ENCODE measurements at regions not wholly inside any gene's neighbourhood (a gene's known extent, or its start where the extent isn't known, plus 50 kb on each side); places are given as distances from the start of the nearest gene placed in this dataset.
"Not testable (repeated sequence)": the region's sequence is repeated elsewhere in the genome, so short reads cannot be mapped to it uniquely, and the experiment has no call there.

DNA sequence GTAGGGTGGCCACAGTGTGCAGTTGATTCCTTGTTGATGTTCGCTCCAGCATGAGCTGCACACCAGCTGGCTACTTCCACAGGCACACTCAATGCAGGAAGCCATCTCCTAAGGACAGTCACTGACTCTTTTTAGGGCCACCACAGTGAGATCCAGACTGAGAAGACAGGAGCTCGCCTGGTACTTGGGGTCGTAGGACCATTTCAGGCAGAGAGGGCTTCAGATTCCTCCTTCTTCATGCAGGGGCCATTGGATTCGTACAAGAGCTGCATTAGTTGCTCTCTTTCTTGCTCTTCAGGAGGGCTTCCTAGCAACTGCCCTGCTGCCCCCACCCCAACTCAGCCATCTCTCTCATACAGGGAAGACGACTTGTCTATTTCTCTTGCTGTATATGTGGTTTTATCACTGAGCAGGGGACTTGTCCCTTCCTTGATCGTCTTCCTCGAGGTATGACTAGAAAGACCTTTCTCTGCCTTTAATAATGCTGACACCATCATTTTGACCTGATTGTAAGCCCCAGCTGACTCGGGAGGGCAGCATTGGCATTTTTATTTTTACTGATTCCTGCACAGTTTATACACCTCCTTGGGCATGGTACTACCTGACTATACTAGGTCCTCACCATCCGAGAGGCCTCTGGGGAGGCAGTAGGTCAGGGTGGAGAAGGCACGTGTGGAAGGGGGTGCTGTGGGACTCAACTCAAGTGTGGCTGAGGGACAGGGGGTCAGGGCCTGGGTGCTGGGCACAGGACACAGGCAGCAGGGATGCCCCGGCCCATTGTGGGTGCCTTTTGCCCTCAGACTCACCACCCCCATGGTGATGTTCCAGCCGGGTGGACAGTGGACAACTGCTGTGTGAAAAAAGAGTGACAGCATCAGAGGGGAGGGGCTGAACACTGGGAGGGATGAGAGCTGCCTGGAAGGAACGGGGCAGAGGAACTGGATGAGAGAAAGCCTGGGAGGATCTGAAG, 136.7 kb upstream of the ZNF746 start:
- no peak for DNase-seq (ENCODE audit: low read depth)

DNA sequence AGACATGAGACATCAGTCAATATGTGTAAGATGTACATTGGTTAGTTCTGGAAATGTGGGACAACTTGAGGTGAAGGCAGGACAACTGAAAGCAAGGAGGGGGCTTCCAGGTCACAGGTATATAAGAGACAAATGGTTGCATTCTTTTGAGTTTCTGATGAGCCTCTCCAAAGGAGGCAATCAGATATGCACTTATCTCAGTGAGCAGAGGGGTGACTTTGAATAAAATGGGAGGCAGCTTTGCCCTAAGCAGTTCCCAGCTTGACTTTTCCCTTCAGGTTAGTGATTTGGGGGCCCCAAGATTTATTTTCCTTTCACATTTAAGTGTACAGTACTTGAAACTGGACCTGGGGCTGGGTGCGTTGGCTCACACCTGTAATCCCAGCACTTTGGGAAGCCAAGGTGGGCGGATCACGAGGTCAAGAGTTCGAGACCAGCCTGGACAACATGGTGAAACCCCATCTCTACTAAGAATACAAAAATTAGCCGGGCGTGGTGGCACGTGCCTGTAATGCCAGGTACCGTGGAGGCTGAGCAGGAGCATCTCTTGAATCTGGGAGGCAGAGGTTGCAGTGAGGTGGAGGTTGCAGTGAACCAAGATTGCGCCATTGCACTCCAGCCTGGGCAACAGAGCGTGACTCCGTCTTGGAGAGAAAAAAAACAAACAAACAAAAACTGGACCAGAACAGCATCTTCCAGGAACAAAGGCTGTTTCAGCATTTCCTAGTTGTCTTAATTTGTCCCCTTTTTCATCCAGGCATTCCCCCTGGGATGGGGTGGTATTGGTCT, 130.9 kb upstream of the ZNF746 start:
- DNase-seq (ENCODE audit: low read depth): not testable (repeated sequence)

DNA sequence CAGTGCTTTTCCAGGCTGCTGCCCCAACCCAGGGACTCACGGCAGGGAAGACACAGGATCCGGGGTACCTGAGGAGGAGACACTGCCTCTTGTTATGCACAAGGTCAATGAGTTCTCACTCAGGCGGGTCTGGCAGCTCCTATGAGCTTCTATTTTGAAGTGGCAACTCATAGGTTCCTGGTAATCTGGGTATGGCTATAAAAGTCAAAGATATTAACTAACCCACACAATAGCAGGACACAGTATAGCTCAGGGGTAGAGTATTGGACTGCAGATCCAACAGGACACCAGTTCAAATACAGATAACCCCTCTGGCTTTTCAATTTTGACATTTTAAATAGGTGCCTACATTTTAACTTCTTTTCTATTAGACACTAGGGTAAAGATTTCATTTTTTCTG, 130.3 kb upstream of the ZNF746 start:
- no peak for DNase-seq (ENCODE audit: low read depth)

DNA sequence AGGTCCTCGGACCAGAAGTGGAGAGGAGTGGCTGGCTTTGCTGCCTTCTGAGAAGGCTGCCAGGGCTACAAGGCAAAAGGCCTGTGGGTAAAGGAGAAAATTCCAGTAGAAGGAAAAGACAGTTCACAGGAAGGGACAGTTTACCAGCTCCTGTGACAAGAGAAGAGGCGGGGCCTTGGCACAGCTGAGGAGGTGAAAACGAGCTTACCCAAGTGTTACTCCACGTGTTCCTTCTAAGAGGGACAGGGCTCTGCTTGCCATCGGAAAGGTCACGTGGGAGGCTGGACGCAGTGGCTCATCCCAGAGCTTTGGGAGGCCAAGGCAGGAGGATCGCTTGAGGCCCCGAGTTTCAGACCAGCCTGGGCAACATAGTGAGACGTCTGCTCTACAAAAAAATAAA, 129.4 kb upstream of the ZNF746 start:
- no peak for DNase-seq (ENCODE audit: low read depth)

DNA sequence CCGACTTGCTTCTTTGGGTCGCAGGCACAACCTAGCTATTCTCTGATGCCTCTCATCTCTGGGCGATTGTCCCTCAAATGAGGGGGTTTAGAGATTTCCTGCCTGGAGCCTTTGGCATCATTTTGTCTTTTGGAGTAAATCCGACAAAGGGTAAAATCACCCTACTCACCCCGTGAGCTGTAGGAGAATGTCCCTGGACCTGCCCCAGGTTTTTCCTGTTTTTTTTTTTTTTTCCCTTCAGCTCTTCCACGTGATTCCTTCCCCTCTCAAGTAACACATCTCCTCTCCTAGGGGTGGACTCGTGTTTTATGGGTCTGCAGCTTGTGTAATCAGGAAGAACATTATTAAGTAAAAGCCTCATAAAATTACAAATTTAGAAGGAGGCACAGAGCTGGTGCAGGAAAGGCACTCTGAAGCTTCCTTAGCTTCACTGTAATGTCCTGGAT, 128.4 kb upstream of the ZNF746 start:
- DNase-seq (ENCODE audit: low read depth): no peak

DNA sequence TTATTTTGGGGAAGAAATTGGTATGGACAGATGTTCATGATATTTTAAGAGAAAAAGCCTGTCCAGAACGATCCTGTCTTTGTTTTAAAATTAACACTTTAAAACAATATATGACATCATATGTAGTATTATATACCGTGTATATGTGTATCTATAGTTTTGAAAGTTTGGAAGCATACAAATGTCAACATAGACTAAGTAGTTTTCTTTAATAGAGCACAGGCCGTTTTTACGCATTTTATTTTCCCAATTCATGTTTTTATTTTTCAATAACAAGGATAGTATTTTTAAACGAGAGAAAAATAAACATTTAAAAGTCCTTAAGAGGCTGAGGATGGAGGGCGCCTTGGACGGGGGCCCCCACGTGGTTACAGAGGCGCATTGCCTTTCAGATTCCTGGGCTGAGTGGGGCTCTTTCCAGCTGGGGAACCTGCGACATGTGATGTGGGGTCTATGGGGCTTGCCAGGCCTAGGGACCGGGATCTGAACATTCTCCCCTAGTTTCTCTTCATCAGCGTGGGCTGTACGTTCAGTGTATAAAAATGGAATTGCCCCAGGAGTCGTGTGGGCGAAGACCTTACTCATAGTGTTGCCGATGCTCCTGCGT, 127.8 kb upstream of the ZNF746 start:
- peak; percentile 37 for DNase-seq (ENCODE audit: low read depth)

DNA sequence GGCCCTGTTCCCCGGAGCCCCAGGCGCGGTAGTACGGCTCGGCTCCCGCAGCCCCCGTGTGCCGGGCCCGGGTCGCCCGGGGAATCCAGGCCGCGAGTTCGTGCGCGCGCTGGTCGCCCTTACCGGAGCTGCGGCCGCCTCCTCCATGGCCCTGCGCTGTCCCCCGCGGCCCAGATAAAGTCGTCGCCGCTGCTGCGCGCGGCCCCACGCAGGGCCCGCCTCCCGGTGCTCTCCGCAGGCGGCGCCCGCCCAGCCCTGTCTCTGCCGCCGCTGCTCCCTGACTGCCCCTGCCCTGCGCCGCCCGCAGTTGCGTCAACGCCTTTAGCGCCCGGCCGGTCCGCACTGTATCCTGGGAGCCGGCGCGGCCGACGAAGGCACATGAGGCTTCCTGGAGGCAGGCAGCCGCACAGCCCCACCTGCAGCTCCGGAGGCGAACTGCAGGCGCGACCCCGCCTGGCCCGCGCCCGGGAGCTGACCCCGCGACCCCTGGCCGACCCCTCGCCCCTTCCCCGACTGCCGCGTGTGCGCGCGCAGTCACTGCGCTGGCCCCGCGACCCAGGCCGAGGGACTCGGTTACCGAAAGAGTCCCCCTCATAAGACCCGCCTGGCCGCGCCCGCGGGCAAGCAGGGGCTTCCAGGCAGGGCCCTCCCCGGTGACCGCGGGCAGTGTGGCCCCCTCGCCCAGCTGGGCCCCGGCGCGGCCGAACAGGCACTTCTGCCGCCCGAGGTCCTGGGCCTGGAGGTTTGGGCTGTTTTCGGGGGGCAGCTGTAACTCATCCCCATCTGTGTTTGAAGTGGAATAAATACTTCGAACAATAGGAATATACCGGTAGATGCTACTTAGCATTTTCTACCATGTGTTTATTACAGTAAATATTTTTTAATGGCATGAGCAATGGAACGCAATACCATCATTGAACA, 127.1 kb upstream of the ZNF746 start:
- peak; percentile 79 for DNase-seq (ENCODE audit: low read depth)

DNA sequence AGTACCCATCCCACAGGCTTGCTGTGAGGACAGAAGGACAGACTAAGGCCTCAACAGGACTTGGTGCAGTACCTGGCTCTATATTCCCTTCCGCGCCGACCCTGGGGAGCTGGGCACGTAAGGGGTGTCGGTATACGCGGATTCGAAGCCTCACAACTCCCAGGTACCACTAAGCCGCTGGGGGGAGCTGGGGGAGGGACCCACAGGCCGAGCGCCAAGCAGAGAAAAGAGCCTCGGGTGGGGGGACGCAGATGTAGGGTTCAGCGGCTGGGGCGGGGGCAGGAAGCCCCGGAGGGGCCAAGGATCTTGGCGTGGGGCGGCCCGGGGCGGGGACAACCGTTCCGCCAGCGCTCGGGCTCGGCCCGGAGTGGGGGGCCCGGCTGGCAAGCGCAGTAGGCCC, 126.4 kb upstream of the ZNF746 start:
- DNase-seq (ENCODE audit: low read depth): no peak

DNA sequence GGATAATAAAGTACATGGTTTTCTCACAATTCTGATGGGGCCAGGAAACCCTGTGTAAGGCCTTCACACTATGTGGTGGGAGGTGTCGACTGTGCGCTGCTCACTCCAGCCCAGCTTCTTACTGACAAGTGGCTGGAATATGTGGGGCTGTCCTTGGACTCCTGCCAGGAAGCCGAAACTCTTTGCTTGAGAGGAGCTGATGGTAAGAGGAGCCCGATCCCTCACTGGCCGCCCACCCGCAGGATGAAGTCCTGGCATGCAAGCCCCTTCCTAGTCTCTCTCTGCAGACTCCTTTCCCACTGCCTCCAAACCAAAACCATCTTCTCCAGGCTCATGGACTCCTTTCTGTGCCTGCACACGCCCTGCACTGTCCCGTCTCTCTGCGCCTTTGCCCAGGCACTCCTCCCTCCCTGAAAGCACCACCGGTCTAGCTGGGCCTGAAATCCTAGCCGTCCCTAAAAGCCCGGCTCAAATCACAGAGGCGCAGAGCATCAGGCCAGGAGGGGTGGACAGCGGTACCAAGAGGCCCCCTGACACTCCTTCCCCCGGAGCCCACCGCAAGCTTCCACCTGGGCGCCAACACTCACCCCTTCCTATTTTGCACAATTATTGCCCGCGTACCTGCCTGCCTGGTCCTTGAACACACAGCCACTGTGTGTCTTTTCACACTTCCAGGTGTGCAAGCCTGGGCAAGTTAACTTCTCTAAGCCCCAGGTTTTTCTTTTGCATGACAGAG, 125.8 kb upstream of the ZNF746 start:
- DNase-seq (ENCODE audit: low read depth): not testable (repeated sequence)

DNA sequence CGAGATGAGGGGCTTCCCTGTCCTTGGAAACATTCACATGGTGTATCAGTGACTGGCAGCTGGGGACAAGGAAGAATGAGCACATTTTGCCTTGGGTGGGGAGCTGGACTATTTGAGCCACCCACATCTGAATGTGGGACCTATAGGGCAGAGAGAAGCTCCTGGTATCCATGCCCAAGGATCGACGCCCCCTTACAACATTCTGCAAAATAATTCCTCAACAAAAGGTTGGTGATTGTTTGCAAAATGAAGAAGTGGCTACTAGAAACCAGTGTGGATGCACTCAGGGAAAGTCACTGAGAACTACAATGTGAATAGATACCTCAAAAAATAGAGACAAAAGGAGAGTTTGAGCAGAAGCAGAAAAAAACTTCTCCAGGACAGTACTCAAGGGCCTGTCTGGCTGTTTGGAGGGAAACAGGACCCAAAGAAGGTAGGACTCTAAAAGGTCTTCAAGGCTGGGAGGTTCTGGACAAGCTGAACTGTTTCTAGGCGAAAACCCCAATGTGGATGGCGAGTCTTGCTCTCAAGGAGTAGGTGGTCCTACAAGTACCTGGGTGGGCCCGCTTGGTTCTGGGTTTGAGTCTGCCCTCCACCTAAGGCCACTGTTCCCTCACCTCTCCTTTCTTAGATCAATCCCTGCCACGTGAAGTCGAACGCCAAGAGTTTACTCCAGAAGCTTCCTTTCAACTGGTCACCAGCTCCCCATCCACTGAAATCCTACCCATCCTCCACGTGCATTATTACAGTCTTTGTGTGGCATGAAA, 125.0 kb upstream of the ZNF746 start:
- no peak for DNase-seq (ENCODE audit: low read depth)

DNA sequence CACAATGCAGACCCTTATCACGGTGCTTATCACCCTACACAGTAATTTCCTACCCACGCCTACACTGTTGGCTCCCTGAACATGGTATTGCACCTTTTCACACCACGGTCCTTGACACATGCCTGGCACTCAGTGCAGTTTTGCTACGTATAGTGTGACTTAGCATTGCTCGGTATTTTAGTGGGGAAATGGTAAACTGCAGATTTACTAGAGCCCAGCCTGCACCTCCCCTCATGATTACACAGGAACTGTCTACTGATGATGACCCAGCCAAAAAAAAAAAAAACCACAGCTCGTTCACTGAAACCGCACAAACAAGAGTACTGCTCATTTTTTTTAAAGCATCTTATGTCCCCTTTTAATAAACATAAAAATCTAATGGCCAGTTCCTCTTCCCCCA, 124.2 kb upstream of the ZNF746 start:
- peak; percentile 13 for DNase-seq (ENCODE audit: low read depth)

DNA sequence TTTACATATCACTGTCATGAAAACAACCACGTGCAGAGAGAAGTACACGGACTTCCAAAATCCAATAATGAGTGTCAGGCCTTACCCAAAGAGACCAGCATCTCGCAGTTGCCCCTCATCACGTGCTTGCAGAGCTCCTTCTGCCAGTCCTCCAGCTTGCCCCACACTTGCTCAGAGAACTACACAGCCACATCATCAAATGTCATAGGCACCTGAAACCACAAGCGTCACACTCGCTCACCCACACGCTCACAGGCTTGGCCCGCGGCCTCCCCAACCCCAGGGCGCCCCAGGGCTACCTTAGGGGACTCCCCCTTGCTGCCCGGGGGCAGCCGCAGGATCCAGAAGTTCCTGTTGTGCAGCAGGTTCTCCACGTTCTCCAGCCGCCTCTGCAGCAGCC, 123.4 kb upstream of the ZNF746 start:
- peak; percentile 53 for DNase-seq (ENCODE audit: low read depth)

DNA sequence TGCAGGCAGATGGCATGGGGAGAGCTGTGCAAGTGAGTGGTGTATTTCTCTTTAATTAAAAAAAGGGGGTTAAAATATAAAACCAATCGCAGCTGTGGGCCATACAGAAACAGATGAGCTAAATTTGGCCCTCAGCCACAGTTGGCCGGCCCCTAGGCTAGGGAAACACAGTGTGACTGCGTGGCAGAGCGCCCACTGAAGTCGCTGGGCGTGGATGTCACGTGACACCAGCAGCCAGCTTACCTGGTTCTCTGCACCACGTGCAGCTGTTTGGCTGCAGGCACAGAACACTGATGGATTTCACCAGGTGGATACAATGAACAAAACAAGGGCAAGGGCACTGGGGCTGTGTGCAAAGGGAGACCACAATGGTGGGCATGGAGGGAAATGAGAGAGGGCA, 119.3 kb upstream of the ZNF746 start:
- DNase-seq (ENCODE audit: low read depth): no peak

DNA sequence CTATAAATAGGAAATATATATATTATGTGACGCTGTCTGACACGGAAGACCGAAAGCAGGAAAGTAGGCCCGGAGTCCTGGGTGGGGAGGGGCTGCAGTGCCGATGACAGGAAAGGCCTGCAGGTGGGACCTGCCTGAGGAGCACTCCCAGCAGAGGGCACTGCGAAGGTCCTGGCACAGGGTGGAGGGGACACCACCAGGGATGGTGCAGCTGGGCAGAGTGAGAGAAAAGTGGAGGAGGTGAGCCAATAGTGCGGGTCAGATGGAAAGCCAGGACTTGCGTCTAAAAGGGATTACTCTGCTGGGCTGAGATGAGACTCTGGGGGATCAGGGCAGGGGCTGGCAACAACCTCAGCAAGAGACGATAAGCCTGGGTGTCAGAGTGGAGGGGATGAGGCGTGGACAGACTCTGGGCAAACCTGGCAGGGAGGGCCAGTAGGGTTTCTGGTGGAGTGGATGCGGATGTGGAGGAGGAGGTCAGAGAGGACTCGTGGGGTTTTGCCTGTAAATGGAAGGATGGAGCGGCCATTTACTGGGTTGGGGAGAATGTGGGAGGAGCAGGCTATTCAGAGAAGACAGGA, 118.2 kb upstream of the ZNF746 start:
- no peak for DNase-seq (ENCODE audit: low read depth)

DNA sequence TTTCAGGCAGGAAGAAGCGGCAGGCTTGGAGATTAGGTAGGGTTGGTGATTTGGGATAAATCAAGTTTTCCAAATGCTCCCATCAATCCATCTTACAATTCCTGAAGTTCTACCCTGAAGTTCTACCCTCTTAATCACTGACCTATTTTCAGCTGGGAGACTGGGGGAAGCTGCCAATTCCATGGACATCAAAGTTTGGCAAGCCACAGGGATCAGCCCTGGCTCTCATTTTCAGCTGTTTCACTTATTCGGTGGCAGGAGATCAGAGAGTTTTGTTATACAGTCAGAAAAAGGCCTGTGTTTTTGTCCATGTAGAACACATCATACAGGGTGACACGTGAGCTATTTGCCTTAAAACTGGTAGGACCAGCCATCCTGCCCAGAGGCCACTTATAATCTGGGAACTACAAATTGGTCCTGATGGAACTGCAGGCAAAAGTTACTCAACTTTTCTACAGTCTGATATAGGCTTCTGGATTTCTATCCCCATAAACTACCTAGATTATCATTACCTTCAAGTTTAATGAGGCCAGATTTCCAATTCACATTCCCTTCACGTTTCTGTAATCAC, 112.9 kb upstream of the ZNF746 start:
- DNase-seq (ENCODE audit: low read depth): no peak

DNA sequence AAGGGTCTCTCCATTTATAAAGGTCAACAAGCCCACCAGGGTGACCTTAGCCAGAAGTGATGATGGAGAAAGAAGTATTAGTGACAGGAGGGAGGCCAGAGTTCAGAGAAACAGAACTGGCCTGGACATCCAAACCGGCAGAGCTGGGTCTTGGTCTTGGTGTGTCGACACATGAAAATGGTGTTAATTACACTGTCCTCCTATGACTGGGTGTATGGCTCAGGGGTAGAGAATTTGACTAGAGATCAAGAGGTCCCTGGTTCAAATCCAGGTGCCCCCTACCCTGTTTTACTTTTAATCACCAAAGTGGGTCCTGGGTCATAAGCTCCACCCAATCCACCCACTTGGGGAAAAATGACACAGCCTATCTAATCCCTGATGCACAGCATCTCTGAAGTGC, 110.6 kb upstream of the ZNF746 start:
- no peak for DNase-seq (ENCODE audit: low read depth)

DNA sequence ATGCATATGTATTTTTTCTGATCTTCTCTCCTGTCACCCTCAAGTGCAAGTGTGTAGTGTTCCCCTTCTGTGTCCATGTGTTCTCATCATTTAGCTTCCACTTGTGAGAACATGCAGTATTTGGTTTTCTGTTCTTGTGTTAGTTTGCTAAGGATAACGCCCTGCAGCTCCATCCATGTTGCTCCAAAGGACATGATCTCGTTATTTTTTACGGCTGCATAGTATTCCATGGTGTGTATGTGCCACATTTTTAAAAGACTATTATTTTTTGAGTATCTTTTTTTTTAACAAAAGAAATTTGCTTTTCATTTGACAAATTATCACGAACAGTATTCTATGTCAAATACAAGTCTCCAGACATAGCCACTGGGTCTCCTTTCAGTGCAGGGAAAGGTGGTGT, 110.1 kb upstream of the ZNF746 start:
- no peak for DNase-seq (ENCODE audit: low read depth)

DNA sequence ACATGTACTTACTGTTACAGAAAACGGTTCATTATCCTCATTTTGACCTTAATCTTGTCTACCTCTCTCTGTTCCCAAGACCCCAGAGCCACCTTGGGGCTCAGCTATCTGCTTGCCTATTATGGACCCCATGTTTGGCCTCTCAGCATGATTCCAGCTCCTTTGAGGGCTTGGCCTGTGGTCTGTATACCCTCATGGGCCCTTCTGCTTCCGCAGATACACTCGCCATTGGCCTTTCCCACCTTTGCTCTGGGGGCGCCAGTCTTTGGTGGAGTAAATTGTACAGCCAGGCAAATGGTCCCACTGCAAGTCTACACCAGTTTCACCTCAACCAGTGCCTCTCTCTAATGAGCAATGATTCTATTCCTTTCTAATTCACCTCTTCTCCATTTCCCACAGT, 109.2 kb upstream of the ZNF746 start:
- DNase-seq (ENCODE audit: low read depth): no peak

DNA sequence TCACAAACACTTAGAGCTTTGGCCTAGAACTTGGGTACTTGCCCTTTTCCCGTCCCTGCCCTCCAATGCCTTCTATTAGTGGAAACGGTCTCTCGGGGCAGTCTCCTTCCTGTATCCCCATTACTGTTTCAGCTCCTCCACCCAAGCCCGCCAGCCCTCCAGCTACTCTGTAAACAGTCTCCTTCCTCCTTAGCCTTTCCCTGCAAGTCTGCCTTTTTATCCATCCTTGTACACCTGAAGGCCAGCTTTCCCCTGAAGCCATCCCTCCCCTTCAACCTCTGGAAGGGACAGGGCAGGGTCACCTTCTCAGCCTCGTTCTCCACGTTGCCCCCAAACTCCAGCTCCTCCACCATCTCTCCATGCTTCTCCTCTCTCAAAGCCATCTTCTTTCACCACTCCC, 108.1 kb upstream of the ZNF746 start:
- no peak for DNase-seq (ENCODE audit: low read depth)
